Endothelial cell of umbilical vein (primary cell): ENCODE measurements at regions not wholly inside any gene's neighbourhood (a gene's known extent, or its start where the extent isn't known, plus 50 kb on each side); places are given as distances from the start of the nearest gene placed in this dataset.

Source experiments
- EZH2 ChIP-seq: IDR thresholded peaks from 2 replicates; pipeline ENCODE4 v1.6.1; 2012; ENCODE audit warnings: borderline replicate concordance, low read depth, mild to moderate bottlenecking, moderate library complexity, low read length, inconsistent platforms; ENCODE audit not compliant: severe bottlenecking
- JUN ChIP-seq: IDR thresholded peaks from 2 replicates; pipeline ENCODE4 v1.6.1; 2011; ENCODE audit warnings: borderline replicate concordance, low read depth; ENCODE audit not compliant: insufficient read length, insufficient read depth
- POLR2A ChIP-seq: IDR thresholded peaks from 2 replicates; pipeline ENCODE4 v1.6.1; 2012; ENCODE audit warnings: low read depth, mild to moderate bottlenecking, control low read depth, low read length
- POLR2AphosphoS5 ChIP-seq: IDR thresholded peaks from 2 replicates; pipeline ENCODE4 v1.6.1; 2012; ENCODE audit warnings: low read depth, mild to moderate bottlenecking, control low read depth, low read length, moderate library complexity; ENCODE audit not compliant: insufficient read depth
- TF ChIP-seq, protein P1 (sequence below), 2 donors: IDR thresholded peaks; 1 replicate in 1 of 2; 2 replicates in 1 of 2; pipeline ENCODE4 v1.5.1; 2011; ENCODE audit warnings: low read length in 2 of 2, mild to moderate bottlenecking in 2 of 2, moderate library complexity in 2 of 2, control low read depth in 1 of 2, inconsistent platforms in 1 of 2, low read depth in 1 of 2; ENCODE audit not compliant: insufficient read depth in 1 of 2; ENCODE audit errors: extremely low read depth in 1 of 2
- TF ChIP-seq, protein P2 (sequence below): IDR thresholded peaks from 2 replicates; pipeline ENCODE4 v1.6.1; 2011; ENCODE audit not compliant: insufficient read depth, insufficient read length

DNA sequence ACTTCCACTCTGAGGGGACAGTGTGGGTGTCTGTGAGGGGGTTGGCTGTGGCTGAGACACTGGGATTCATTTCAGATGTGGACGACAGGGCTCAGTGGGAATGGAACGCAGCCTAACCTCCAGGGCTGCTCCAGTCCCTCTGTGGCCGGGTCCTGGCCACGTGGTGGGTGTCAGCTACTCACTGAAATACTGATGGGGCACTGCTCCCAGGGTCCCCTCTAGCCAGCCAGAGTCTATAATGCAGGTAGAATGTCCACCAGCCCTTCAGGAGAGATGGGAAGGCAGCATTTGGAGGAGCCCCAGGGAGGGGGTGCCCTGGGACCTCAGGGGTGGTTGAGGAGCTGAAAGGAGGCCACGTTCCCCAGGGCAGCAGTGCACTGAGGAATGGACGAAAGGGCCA is 87.2 kb upstream of the LANCL2 start:
- TF ChIP-seq, protein P1, sequence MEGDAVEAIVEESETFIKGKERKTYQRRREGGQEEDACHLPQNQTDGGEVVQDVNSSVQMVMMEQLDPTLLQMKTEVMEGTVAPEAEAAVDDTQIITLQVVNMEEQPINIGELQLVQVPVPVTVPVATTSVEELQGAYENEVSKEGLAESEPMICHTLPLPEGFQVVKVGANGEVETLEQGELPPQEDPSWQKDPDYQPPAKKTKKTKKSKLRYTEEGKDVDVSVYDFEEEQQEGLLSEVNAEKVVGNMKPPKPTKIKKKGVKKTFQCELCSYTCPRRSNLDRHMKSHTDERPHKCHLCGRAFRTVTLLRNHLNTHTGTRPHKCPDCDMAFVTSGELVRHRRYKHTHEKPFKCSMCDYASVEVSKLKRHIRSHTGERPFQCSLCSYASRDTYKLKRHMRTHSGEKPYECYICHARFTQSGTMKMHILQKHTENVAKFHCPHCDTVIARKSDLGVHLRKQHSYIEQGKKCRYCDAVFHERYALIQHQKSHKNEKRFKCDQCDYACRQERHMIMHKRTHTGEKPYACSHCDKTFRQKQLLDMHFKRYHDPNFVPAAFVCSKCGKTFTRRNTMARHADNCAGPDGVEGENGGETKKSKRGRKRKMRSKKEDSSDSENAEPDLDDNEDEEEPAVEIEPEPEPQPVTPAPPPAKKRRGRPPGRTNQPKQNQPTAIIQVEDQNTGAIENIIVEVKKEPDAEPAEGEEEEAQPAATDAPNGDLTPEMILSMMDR (IDR thresholded peaks at IDR 0.05; ENCODE audit: extremely low read depth in 1 of 2, insufficient read depth in 1 of 2, low read depth in 1 of 2, low read length in 2 of 2): no peak
- TF ChIP-seq POLR2A (no peak), JUN (no peak), EZH2 (no peak), POLR2AphosphoS5 (no peak)
- TF ChIP-seq, protein P2, sequence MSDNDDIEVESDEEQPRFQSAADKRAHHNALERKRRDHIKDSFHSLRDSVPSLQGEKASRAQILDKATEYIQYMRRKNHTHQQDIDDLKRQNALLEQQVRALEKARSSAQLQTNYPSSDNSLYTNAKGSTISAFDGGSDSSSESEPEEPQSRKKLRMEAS: no peak
